Liver (tissue), 8 donors: ENCODE measurements at regions not wholly inside any gene's neighbourhood (a gene's known extent, or its start where the extent isn't known, plus 50 kb on each side); places are given as distances from the start of the nearest gene placed in this dataset.

Experiments
- DNase-seq: peaks from one replicate; pipeline ENCODE4 v3.0.0-alpha.2; 2017; ENCODE audit warnings: low spot score
- H3K27ac ChIP-seq, 2 donors: one replicate each; pipeline ENCODE4 v1.7.0; 2013; ENCODE audit warnings: inconsistent platforms in 2 of 2, low read length in 2 of 2, control low read depth in 1 of 2, low read depth in 1 of 2, mild to moderate bottlenecking in 1 of 2
- H3K27me3 ChIP-seq, 4 donors: one replicate each; pipeline versions ENCODE4 v1.6.1 to v1.7.0; 2013; ENCODE audit warnings: low read length in 3 of 4, inconsistent platforms in 1 of 4, mild to moderate bottlenecking in 1 of 4, moderate library complexity in 1 of 4; ENCODE audit not compliant: control insufficient read depth in 4 of 4, insufficient read depth in 4 of 4
- H3K36me3 ChIP-seq, 4 donors: one replicate each; pipeline versions ENCODE4 v1.6.1 to v1.7.0; 2013; ENCODE audit warnings: low read length in 3 of 4, mild to moderate bottlenecking in 3 of 4, low read depth in 1 of 4, moderate library complexity in 1 of 4; ENCODE audit not compliant: control insufficient read depth in 4 of 4, insufficient read depth in 3 of 4
- H3K4me1 ChIP-seq, 4 donors: one replicate each; pipeline versions ENCODE4 v1.6.1 to v1.7.0; 2013; ENCODE audit warnings: low read length in 3 of 4, mild to moderate bottlenecking in 3 of 4, moderate library complexity in 1 of 4; ENCODE audit not compliant: control insufficient read depth in 4 of 4, insufficient read depth in 4 of 4
- H3K4me3 ChIP-seq, 3 donors: one replicate each; pipeline versions ENCODE4 v1.6.1 to v1.7.0; 2013; ENCODE audit warnings: low read length in 3 of 3, control low read depth in 1 of 3, low read depth in 1 of 3, mild to moderate bottlenecking in 1 of 3
- H3K9ac ChIP-seq, 2 donors: one replicate each; pipeline ENCODE4 v1.7.0; 2013; ENCODE audit warnings: low read length in 2 of 2, mild to moderate bottlenecking in 2 of 2, moderate library complexity in 2 of 2, control low read depth in 1 of 2, low read depth in 1 of 2
- H3K9me3 ChIP-seq, 4 donors: one replicate each; pipeline versions ENCODE4 v1.6.1 to v1.7.0; 2013; ENCODE audit warnings: low read length in 3 of 4; ENCODE audit not compliant: control insufficient read depth in 4 of 4
- ATF3 ChIP-seq: IDR thresholded peaks from 2 replicates; pipeline ENCODE4 v1.6.1; 2016; ENCODE audit warnings: antibody characterized with exemption
- EGR1 ChIP-seq, 2 donors: IDR thresholded peaks; 2 replicates each; pipeline ENCODE4 v1.6.1; 2016 to 2018; ENCODE audit warnings: antibody characterized with exemption in 2 of 2, low read depth in 2 of 2
- FOXA2 ChIP-seq: IDR thresholded peaks from 2 replicates; pipeline ENCODE4 v1.6.1; 2016; ENCODE audit warnings: antibody characterized with exemption
- GABPA ChIP-seq, 2 donors: IDR thresholded peaks in 1 of 2; conservative IDR thresholded peaks in 1 of 2; 2 replicates each; pipeline ENCODE4 v1.6.1; 2016; ENCODE audit warnings: antibody characterized with exemption in 2 of 2, mild to moderate bottlenecking in 1 of 2, moderate library complexity in 1 of 2
- HNF4A ChIP-seq, 2 donors: conservative IDR thresholded peaks; 2 replicates each; pipeline ENCODE4 v1.6.1; 2016; ENCODE audit warnings: antibody characterized with exemption in 2 of 2, mild to moderate bottlenecking in 2 of 2
- HNF4G ChIP-seq: IDR thresholded peaks from 2 replicates; pipeline ENCODE4 v1.6.1; 2016; ENCODE audit warnings: antibody characterized with exemption
- JUND ChIP-seq, 2 donors: IDR thresholded peaks; 2 replicates each; pipeline ENCODE4 v1.6.1; 2016; ENCODE audit warnings: antibody characterized with exemption in 2 of 2
- MAX ChIP-seq: IDR thresholded peaks from 2 replicates; pipeline ENCODE4 v1.6.1; 2016; ENCODE audit warnings: antibody characterized with exemption
- NR2F2 ChIP-seq: IDR thresholded peaks from 2 replicates; pipeline ENCODE4 v1.6.1; 2016; ENCODE audit warnings: antibody characterized with exemption
- RAD21 ChIP-seq, 2 donors: IDR thresholded peaks; 2 replicates each; pipeline ENCODE4 v1.6.1; 2016; ENCODE audit warnings: antibody characterized with exemption in 2 of 2, mild to moderate bottlenecking in 2 of 2
- RXRA ChIP-seq, 2 donors: IDR thresholded peaks; 2 replicates each; pipeline ENCODE4 v1.6.1; 2017 to 2018; ENCODE audit warnings: antibody characterized with exemption in 2 of 2, mild to moderate bottlenecking in 1 of 2
- SP1 ChIP-seq: IDR thresholded peaks from 2 replicates; pipeline ENCODE4 v1.6.1; 2018; ENCODE audit warnings: antibody characterized with exemption, mild to moderate bottlenecking
- TAF1 ChIP-seq: conservative IDR thresholded peaks from 2 replicates; pipeline ENCODE4 v1.6.1; 2016; ENCODE audit warnings: antibody characterized with exemption, mild to moderate bottlenecking
- YY1 ChIP-seq: IDR thresholded peaks from 2 replicates; pipeline ENCODE4 v1.6.1; 2016; ENCODE audit warnings: antibody characterized with exemption, mild to moderate bottlenecking
- ZBTB33 ChIP-seq: IDR thresholded peaks from 2 replicates; pipeline ENCODE4 v1.6.1; 2016; ENCODE audit warnings: antibody characterized with exemption
- WGBS: extraction: QIAGEN DNeasy Blood & Tissue Kit; methylation state at CpG from one replicate; pipeline ENCODE4 v1.1.7; 2013; 5-methylcytosine and 5-hydroxymethylcytosine counted together
- TF ChIP-seq, protein P1 (sequence below): IDR thresholded peaks from 2 replicates; pipeline ENCODE4 v1.6.1; 2016; ENCODE audit warnings: antibody characterized with exemption, mild to moderate bottlenecking
- TF ChIP-seq, protein P2 (sequence below): fragments of 150-350 bp; IDR thresholded peaks from 2 replicates; pipeline ENCODE4 v1.5.1; 2017; ENCODE audit warnings: improper control_type of control experiment, low read depth, low read length; ENCODE audit not compliant: missing input control
- donor health status: healthy.
- donor health status: healthy.
- donor health status: healthy.
- donor health status: healthy.
- donor health status: healthy.

GRCh38 chr2:196433116-196433515, 206.4 kb upstream of the CCDC150 start:
- H3K36me3 ChIP-seq: no peaks in the 10 kb centered on the region
- 96% methylated on average over 13 of the region's 13 CpGs for WGBS

DNA sequence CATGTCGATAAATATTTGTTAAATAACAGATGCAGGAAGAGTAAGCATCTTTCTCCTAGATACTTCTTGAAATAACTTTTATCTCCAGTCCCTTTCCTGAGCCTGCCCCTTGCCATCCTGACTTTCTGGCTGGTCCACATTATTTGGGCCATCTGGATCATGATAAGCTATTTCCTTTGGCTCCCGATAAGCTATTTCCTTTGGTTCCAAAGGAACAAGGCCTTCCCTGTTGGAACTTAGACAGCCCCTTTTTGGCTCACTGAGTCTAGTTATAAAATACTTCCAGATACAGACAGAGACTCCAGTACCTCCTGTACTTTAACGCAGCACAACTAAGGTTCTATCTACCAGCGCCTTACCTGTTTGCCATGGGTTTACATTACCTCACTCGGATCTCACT, 205.3 kb upstream of the CCDC150 start:
- H3K27ac ChIP-seq: no peak overlapping the region
- H3K4me3 ChIP-seq: no peak overlapping the region
- no peak for DNase-seq

More at GRCh38 chr2:196433116-196433515, 206.4 kb upstream of the CCDC150 start:
- Histone ChIP-seq H3K9me3 (no peaks in the 10 kb centered on the region), H3K9ac (no peak overlapping the region), H3K27ac (no peak overlapping the region), H3K4me1 (no peaks in the 10 kb centered on the region), H3K4me3 (no peak overlapping the region), H3K27me3 (no peaks in the 10 kb centered on the region)
- DNase-seq: no peak
- TF ChIP-seq HNF4G (no peak), SP1 (no peak), RXRA (IDR thresholded peaks at IDR 0.05) (no peak), NR2F2 (no peak), ZBTB33 (no peak), GABPA (IDR thresholded peaks at IDR 0.05 in 1 of 2, conservative IDR thresholded peaks at IDR 0.05 in 1 of 2) (no peak), MAX (no peak), JUND (IDR thresholded peaks at IDR 0.05) (no peak), HNF4A (conservative IDR thresholded peaks at IDR 0.05) (no peak)
- TF ChIP-seq, protein P1, sequence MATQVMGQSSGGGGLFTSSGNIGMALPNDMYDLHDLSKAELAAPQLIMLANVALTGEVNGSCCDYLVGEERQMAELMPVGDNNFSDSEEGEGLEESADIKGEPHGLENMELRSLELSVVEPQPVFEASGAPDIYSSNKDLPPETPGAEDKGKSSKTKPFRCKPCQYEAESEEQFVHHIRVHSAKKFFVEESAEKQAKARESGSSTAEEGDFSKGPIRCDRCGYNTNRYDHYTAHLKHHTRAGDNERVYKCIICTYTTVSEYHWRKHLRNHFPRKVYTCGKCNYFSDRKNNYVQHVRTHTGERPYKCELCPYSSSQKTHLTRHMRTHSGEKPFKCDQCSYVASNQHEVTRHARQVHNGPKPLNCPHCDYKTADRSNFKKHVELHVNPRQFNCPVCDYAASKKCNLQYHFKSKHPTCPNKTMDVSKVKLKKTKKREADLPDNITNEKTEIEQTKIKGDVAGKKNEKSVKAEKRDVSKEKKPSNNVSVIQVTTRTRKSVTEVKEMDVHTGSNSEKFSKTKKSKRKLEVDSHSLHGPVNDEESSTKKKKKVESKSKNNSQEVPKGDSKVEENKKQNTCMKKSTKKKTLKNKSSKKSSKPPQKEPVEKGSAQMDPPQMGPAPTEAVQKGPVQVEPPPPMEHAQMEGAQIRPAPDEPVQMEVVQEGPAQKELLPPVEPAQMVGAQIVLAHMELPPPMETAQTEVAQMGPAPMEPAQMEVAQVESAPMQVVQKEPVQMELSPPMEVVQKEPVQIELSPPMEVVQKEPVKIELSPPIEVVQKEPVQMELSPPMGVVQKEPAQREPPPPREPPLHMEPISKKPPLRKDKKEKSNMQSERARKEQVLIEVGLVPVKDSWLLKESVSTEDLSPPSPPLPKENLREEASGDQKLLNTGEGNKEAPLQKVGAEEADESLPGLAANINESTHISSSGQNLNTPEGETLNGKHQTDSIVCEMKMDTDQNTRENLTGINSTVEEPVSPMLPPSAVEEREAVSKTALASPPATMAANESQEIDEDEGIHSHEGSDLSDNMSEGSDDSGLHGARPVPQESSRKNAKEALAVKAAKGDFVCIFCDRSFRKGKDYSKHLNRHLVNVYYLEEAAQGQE: no peak

DNA sequence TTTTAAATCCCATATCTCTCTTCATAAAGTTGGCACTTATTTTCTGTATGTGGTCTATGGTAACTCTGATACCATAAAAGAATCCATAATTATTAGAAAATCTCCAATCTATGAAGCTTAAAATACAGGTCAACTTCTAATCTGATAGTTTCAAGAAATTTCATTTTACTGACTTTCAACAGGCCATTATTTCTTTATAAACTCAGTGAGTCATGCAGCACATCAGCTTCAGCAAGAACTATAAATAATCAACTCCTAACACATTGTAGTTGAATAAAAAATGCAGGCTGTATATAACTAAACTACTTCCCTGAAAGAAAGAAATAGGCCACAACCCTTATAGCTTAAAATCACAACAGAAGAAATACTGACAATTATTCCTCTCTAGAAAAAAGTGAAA, 204.3 kb upstream of the CCDC150 start:
- no peak for DNase-seq
- Histone ChIP-seq H3K27me3 (no peaks in the 10 kb centered on the region), H3K9me3 (no peaks in the 10 kb centered on the region), H3K4me3 (no peak overlapping the region), H3K27ac (no peak overlapping the region), H3K36me3 (no peaks in the 10 kb centered on the region), H3K9ac (no peak overlapping the region), H3K4me1 (no peaks in the 10 kb centered on the region)
- TF ChIP-seq NR2F2 (no peak), EGR1 (IDR thresholded peaks at IDR 0.05; ENCODE audit: low read depth in 2 of 2) (no peak), ZBTB33 (no peak), RXRA (IDR thresholded peaks at IDR 0.05) (no peak), TAF1 (no peak), YY1 (no peak), HNF4G (no peak), JUND (IDR thresholded peaks at IDR 0.05) (no peak), RAD21 (IDR thresholded peaks at IDR 0.05) (no peak), FOXA2 (no peak), GABPA (IDR thresholded peaks at IDR 0.05 in 1 of 2, conservative IDR thresholded peaks at IDR 0.05 in 1 of 2) (no peak), ATF3 (no peak)
- TF ChIP-seq, protein P2, sequence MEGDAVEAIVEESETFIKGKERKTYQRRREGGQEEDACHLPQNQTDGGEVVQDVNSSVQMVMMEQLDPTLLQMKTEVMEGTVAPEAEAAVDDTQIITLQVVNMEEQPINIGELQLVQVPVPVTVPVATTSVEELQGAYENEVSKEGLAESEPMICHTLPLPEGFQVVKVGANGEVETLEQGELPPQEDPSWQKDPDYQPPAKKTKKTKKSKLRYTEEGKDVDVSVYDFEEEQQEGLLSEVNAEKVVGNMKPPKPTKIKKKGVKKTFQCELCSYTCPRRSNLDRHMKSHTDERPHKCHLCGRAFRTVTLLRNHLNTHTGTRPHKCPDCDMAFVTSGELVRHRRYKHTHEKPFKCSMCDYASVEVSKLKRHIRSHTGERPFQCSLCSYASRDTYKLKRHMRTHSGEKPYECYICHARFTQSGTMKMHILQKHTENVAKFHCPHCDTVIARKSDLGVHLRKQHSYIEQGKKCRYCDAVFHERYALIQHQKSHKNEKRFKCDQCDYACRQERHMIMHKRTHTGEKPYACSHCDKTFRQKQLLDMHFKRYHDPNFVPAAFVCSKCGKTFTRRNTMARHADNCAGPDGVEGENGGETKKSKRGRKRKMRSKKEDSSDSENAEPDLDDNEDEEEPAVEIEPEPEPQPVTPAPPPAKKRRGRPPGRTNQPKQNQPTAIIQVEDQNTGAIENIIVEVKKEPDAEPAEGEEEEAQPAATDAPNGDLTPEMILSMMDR: no peak

More for the DNA sequence above, 205.3 kb upstream of the CCDC150 start:
- 86% methylated on average over 5 of the region's 5 CpGs for WGBS
- Histone ChIP-seq H3K4me1 (no peaks in the 10 kb centered on the region), H3K36me3 (no peaks in the 10 kb centered on the region), H3K27me3 (no peaks in the 10 kb centered on the region), H3K9me3 (no peaks in the 10 kb centered on the region), H3K9ac (no peak overlapping the region)
- no peak for TF ChIP-seq ATF3
- TF ChIP-seq NR2F2: peak; percentile 59
- TF ChIP-seq TAF1: no peak
